Germinal center (tissue), 1 donor: ENCODE measurements at regions not wholly inside any gene's neighbourhood (a gene's known extent, or its start where the extent isn't known, plus 50 kb on each side); places are given as distances from the start of the nearest gene placed in this dataset.
"Not testable (repeated sequence)": the region's sequence is repeated elsewhere in the genome, so short reads cannot be mapped to it uniquely, and the experiment has no call there.

Experiments
- DNase-seq: peaks from one replicate; pipeline ENCODE4 v3.0.0; 2012; ENCODE audit warnings: mixed read lengths, low spot score

GRCh38 chr12:91672130-91672529, 473.5 kb downstream of the BTG1 start:
- DNase-seq: no peak

DNA sequence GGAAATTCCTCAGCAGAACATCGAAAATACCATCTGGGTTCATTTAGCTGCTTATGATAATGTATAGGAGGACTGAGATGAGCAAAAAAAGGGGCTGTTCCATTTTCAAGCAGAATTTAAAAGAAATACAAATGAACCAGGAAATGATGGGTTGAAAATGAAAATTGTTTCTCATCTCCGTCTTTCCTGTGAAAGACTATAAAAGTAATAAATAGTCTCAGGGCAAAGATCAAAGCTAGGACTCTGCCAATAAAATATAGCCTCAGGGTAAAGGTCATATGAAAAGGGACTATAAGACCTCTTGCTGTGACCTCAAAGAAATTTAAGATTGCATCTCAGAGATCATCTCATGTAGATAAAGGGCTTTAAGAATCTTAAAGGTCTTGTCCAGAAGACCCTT, 478.0 kb downstream of the BTG1 start:
- DNase-seq: no peak

DNA sequence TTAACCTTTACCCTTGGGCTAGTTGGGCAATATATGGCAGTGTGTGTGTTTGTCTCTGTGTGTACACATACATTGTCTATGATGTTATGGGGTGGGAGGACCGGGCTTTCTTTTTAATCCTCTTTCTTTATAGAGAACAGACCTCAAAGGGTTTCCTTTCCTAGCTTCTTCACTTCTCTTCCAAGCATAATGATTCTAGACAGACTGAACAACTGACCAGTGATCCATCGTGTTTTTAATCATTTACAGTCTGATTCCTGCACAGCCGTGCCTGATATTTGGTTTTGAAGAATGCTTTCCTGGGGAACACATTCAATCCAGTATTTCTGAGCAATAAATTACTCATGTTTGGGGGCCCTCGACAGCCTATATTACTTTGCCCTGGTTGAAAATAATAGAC, 481.1 kb upstream of the DCN start:
- no peak for DNase-seq

DNA sequence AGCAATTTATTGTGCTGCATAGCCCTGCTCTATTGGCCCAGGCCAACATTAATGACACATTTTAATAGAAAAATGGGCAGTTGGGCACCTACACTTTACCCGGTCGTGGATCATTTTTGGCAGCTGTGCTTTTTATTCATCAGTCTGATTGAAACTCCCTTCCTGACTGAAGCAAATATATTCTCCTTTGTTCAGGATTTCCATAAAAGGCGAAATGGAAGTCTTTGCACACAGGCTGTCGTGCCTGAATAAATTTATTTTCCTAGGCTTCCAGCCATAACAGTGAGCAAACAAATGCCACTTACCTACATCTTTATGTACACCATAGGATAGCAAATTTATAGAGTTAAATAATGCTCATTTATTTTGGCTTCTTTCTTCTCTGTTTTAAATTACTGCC, 480.7 kb upstream of the DCN start:
- no peak for DNase-seq

DNA sequence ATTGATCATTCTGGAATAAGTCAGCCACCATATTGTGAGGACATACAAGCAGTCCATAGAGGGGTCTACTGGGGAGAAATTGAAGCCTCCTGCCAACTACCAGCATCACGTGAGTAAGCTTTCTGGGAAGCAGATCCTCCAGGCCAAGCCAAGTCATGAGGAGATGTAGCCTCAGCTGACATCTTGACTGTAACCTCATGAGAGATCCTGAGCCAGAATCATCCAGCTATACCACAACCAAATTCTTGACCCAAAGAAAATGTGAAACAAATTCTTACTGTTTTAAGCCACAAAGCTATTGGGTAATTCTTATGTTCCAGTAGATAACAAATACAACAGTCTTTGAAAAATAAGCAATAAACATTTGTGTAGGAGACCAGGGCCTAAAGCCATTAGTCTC, 479.4 kb upstream of the DCN start:
- no peak for DNase-seq

GRCh38 chr12:91657032-91657431, 474.4 kb upstream of the DCN start:
- no peak for DNase-seq

DNA sequence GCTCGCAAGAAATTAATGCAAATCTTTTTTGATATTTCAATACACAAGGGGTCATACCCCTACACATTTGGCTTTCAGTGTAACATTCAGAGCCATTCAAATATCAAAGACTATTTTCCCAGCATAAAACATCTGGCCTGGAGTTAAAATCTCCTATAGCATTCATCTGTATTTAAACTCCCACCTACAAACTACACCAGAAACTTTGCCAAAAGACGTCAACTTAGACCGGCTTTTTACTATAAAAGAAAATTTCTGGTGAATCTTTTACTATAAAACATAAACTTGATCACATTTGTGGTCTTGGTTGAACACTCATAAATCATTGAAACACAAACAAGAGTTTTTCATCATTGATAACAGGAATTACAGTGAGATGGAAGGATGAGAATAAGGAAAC, 473.3 kb upstream of the DCN start:
- DNase-seq: no peak

DNA sequence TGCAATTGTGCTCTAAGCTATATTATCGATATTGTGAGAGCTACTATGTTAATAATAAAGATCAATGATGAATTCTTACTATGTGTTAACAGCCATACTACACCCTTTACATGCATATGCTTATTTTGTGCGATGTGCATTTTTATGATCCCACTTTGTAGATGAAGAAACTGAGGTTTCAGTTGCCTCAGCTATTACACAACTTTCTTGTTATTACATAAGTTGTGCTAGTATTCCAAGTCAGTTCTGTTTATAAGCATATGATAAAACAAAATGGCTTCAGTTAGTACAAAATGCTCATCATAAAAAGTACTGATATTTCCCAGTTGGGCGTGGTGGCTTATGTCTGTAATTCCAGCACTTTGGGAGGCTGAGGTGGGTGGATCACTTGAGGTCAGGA, 471.5 kb upstream of the DCN start:
- DNase-seq: no peak

GRCh38 chr12:91651728-91652127, 469.1 kb upstream of the DCN start:
- no peak for DNase-seq

- no peak for DNase-seq
Observed at GRCh38 chr12:91643763-91644162, 461.1 kb upstream of the DCN start.

- no peak for DNase-seq
Observed at GRCh38 chr12:91640021-91640420, 457.4 kb upstream of the DCN start.

- no peak for DNase-seq
Observed at GRCh38 chr12:91639327-91639726, 456.7 kb upstream of the DCN start.

- DNase-seq: no peak
Observed at GRCh38 chr12:91637789-91638624, 455.4 kb upstream of the DCN start.

GRCh38 chr12:91636721-91637120, 454.1 kb upstream of the DCN start:
- DNase-seq: no peak

- DNase-seq: not testable (repeated sequence)
Observed at GRCh38 chr12:91634386-91634713, 451.7 kb upstream of the DCN start.

DNA sequence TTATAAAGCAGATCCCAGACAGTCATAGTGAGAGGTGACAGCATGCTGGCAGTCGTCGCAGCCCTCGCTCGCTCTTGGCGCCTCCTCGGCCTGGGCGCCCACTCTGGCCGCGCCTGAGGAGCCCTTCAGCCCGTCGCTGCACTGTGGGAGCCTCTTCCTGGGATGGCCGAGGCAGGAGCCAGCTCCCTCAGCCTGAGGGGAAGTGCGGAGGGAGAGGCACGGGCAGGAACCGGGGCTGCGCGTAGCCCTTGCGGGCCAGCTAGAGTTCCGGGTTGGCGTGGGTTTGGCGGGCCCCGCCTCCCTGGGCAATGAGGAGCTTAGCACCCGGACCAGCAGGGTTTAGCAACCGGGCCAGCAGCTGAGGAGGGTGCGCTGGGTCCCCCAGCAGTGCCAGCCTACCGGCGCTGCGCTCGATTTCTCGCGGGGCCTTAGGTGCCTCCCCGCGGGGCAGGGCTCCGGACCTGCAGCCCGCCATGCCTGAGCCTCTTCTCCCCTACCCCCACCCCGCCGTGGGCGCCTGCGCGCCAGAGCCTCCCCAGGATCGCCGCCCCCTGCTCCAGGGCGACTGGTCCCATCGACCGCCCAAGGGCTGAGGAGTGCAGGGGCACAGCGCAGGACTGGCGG, 451.2 kb upstream of the DCN start:
- DNase-seq: no peak

DNA sequence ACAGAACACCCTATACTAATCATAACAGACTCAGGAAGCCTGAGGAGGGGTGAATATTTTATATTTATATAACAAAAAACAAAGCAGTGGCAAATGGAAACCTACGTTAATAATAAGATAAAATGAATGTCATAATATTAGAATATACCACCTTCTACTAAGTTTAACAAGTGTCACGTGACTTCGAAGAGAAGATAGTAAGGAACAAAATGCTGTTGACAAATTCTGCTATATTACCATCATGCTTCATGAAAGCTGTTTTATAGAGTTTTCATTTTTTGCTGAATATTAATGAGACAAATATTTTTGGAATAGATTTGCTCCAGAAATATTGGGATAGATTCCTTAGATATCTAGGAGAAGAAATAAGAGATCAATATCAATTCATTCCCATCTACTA, 450.6 kb upstream of the DCN start:
- DNase-seq: no peak

DNA sequence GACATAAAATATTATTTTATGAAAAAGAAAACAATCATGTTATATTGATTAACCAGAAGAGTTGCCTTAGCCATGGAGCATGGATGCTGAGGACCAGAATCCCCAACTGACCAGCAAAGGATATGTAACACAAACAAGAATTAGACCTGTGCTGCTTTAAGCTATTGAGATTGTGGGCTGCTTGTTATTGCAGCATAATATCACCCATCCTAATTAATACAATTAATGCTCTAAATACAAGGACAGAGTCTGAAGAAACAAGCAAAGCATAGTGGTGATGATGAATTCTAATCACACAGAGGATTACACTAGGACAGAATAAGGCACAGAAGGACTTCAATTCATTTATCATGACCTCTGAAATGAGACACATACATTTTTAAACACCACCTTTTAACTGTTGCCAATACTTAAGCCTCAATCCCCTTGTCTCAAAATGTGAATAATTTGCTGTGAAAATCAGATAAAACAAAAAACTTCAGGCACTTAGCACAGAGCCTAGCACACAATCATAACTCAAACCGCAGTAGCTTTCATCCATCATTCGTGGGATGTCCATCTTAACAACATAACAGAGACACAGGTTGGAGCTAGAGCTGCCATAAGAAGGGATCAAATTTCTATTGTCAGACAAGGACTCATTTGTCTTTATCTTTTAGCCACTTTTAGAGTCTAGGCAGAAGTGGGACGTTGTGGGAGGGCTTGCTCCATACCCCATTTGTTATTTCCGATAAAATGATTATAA, 449.6 kb upstream of the DCN start:
- DNase-seq: no peak

- DNase-seq: no peak
Observed at GRCh38 chr12:91630596-91631293, 448.1 kb upstream of the DCN start.

DNA sequence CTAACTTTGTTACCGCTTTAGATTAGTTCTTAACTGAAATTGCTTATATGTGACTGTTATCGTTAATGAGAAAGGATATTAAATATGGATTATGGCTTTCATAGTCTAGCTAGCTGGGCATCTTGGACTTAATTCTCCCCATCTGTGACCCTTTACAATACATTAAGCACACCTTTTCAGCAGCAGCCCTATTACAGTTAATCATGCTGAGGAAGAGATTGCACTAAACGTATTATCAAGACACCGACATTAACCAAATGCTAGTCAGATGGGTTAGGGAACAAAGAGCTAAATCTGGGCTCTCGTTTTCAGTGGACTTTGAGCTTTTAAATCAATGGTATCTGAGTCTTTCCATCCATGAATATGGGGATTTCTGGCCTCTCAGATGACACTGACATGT, 447.5 kb upstream of the DCN start:
- no peak for DNase-seq

GRCh38 chr12:91629440-91629839, 446.8 kb upstream of the DCN start:
- DNase-seq: no peak

DNA sequence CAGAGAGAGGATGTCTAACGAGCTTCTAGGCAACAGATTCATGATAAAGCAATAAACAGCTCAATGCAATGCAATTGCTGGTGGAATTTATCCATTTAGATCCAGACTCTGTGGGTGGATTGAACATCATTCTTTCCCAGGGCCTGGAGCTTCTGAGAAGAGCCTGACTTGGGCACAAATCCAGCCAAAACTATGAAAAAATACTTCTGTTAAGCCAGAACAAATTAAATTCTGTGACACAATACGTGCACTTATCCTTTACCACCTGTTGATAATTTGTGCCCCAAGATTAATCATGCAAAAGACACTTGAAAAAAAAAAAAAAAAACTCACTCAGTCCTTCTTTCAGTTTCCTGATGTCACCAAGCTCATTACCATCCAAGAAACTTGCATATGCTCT, 446.0 kb upstream of the DCN start:
- DNase-seq: no peak

- DNase-seq: no peak
Observed at GRCh38 chr12:91627225-91627624, 444.6 kb upstream of the DCN start.
